Loucy (cell line): ENCODE measurements at regions not wholly inside any gene's neighbourhood (a gene's known extent, or its start where the extent isn't known, plus 50 kb on each side); places are given as distances from the start of the nearest gene placed in this dataset.
A peak's percentile ranks its signal among the peaks of the same experiment; 100 is the strongest.

ENCODE experiments used
- H2AFZ ChIP-seq: fragments of 200-600 bp; sonication (generic); 2 replicates; pipeline ENCODE4 v1.6.0; 2016; ENCODE audit warnings: antibody characterized with exemption, mild to moderate bottlenecking, low read length, moderate library complexity
- H3F3A ChIP-seq: fragments of 200-600 bp; 2 replicates; pipeline ENCODE4 v1.6.0; 2016; ENCODE audit warnings: antibody characterized with exemption, low read depth, mild to moderate bottlenecking
- H3K27me3 ChIP-seq: fragments of 200-600 bp; sonication (generic); 2 replicates; pipeline ENCODE4 v1.6.1; 2014; ENCODE audit warnings: low read length, mild to moderate bottlenecking; ENCODE audit not compliant: insufficient read depth, poor library complexity, severe bottlenecking
- H3K36me3 ChIP-seq: fragments of 200-600 bp; sonication (generic); 2 replicates; pipeline ENCODE4 v1.6.1; 2016; ENCODE audit warnings: low read length; ENCODE audit not compliant: insufficient read depth
- H3K4me1 ChIP-seq: fragments of 200-600 bp; sonication (generic); 2 replicates; pipeline ENCODE4 v1.5.1; 2014; ENCODE audit warnings: low read length, mild to moderate bottlenecking; ENCODE audit not compliant: insufficient read depth, poor library complexity, severe bottlenecking
- H3K4me2 ChIP-seq: fragments of 200-600 bp; sonication (generic); 2 replicates; pipeline ENCODE4 v1.6.0; 2014; ENCODE audit warnings: antibody characterized with exemption, low read length, low read depth, mild to moderate bottlenecking; ENCODE audit not compliant: poor library complexity, severe bottlenecking
- H3K4me3 ChIP-seq: fragments of 200-600 bp; sonication (generic); 2 replicates; pipeline ENCODE4 v1.5.1; 2014; ENCODE audit warnings: low read length, mild to moderate bottlenecking, mixed read lengths; ENCODE audit not compliant: poor library complexity, severe bottlenecking
- H3K79me2 ChIP-seq: fragments of 200-600 bp; sonication (generic); 2 replicates; pipeline ENCODE4 v1.6.1; 2014; ENCODE audit warnings: low read length; ENCODE audit not compliant: insufficient read depth
- H3K9ac ChIP-seq: fragments of 200-600 bp; sonication (generic); 2 replicates; pipeline ENCODE4 v1.6.0; 2014; ENCODE audit warnings: mild to moderate bottlenecking, low read depth, low read length, moderate library complexity; ENCODE audit not compliant: poor library complexity, severe bottlenecking
- H3K9me2 ChIP-seq: fragments of 200-600 bp; sonication (generic); replicated peaks from 2 replicates; pipeline ENCODE4 v1.6.1; 2016; ENCODE audit warnings: low read depth, low read length, mixed read lengths
- H3K9me3 ChIP-seq: fragments of 200-600 bp; sonication (generic); 2 replicates; pipeline ENCODE4 v1.6.1; 2014; ENCODE audit warnings: mild to moderate bottlenecking, antibody characterized with exemption, low read length, low read depth; ENCODE audit not compliant: insufficient read depth
- H4K20me1 ChIP-seq: fragments of 200-600 bp; sonication (generic); 2 replicates; pipeline ENCODE4 v1.6.0; 2014; ENCODE audit warnings: antibody characterized with exemption, low read length, mild to moderate bottlenecking; ENCODE audit not compliant: insufficient read depth, poor library complexity, severe bottlenecking
- EZH2phosphoT487 ChIP-seq: fragments of 200-600 bp; IDR thresholded peaks from 2 replicates; pipeline ENCODE4 v1.6.1; 2018; ENCODE audit warnings: antibody characterized with exemption, mild to moderate bottlenecking, moderate library complexity, borderline replicate concordance
- TF ChIP-seq, protein P1 (sequence below): fragments of 200-600 bp; sonication (generic); conservative IDR thresholded peaks from 2 replicates; pipeline ENCODE4 v1.5.1; 2014; ENCODE audit warnings: mild to moderate bottlenecking, antibody characterized with exemption, low read length

GRCh38 chr11:92449780-92450179, 225.2 kb downstream of the FAT3 start:
- Histone ChIP-seq H3K4me2 (no peak overlapping the region), H3K9me2 (no peaks in the 10 kb centered on the region), H3K9ac (no peak overlapping the region), H3K4me3 (no peak overlapping the region), H2AFZ (peak overlapping the region; percentile 58; the same call in 1 of the 2 replicates), H3K27me3 (no peaks in the 10 kb centered on the region), H3K36me3 (no peaks in the 10 kb centered on the region), H3K9me3 (no peaks in the 10 kb centered on the region), H3K4me1 (peaks cover 44% of the 10 kb centered on the region), H4K20me1 (no peaks in the 10 kb centered on the region), H3K79me2 (no peaks in the 10 kb centered on the region), H3F3A (no peaks in the 10 kb centered on the region)
- TF ChIP-seq, protein P1, sequence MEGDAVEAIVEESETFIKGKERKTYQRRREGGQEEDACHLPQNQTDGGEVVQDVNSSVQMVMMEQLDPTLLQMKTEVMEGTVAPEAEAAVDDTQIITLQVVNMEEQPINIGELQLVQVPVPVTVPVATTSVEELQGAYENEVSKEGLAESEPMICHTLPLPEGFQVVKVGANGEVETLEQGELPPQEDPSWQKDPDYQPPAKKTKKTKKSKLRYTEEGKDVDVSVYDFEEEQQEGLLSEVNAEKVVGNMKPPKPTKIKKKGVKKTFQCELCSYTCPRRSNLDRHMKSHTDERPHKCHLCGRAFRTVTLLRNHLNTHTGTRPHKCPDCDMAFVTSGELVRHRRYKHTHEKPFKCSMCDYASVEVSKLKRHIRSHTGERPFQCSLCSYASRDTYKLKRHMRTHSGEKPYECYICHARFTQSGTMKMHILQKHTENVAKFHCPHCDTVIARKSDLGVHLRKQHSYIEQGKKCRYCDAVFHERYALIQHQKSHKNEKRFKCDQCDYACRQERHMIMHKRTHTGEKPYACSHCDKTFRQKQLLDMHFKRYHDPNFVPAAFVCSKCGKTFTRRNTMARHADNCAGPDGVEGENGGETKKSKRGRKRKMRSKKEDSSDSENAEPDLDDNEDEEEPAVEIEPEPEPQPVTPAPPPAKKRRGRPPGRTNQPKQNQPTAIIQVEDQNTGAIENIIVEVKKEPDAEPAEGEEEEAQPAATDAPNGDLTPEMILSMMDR = no peak
- no peak for TF ChIP-seq EZH2phosphoT487

GRCh38 chr11:92451063-92451462, 226.4 kb downstream of the FAT3 start:
- peaks cover 41% of the 10 kb centered on the region for H3K4me1 ChIP-seq
- TF ChIP-seq, protein P1 = no peak
- no peaks in the 10 kb centered on the region for H3K9me2 ChIP-seq
- no peaks in the 10 kb centered on the region for H3K27me3 ChIP-seq
- no peak overlapping the region for H2AFZ ChIP-seq
- H3K4me3 ChIP-seq = no peak overlapping the region
- H3F3A ChIP-seq = no peaks in the 10 kb centered on the region
- H3K4me2 ChIP-seq = no peak overlapping the region
- no peaks in the 10 kb centered on the region for H3K36me3 ChIP-seq
- H3K79me2 ChIP-seq = no peaks in the 10 kb centered on the region
- H4K20me1 ChIP-seq = no peaks in the 10 kb centered on the region
- H3K9me3 ChIP-seq = no peaks in the 10 kb centered on the region
- H3K9ac ChIP-seq = no peak overlapping the region

- Histone ChIP-seq H4K20me1 (no peaks in the 10 kb centered on the region), H3K4me3 (no peak overlapping the region), H3K9ac (peak overlapping the region; percentile 32), H3K36me3 (no peaks in the 10 kb centered on the region), H3K27me3 (no peaks in the 10 kb centered on the region), H3K79me2 (no peaks in the 10 kb centered on the region), H3F3A (no peaks in the 10 kb centered on the region), H2AFZ (no peak overlapping the region; the same call in 1 of the 2 replicates), H3K9me3 (no peaks in the 10 kb centered on the region), H3K4me1 (peaks cover 32% of the 10 kb centered on the region), H3K9me2 (no peaks in the 10 kb centered on the region), H3K4me2 (no peak overlapping the region)
- TF ChIP-seq EZH2phosphoT487 = no peak
- TF ChIP-seq, protein P1 = no peak
Measured at GRCh38 chr11:92453055-92453454, 228.4 kb downstream of the FAT3 start.
